Tibial nerve (tissue), 4 donors: ENCODE measurements at regions not wholly inside any gene's neighbourhood (a gene's known extent, or its start where the extent isn't known, plus 50 kb on each side); places are given as distances from the start of the nearest gene placed in this dataset.
"Not testable (repeated sequence)": the region's sequence is repeated elsewhere in the genome, so short reads cannot be mapped to it uniquely, and the experiment has no call there.

ENCODE experiments used
- EP300 ChIP-seq, 2 donors: sonication (generic); formaldehyde crosslinking; IDR thresholded peaks; one replicate each; pipeline ENCODE4 v1.6.1; 2017; ENCODE audit warnings: antibody characterized with exemption in 2 of 2, mild to moderate bottlenecking in 1 of 2
- TF ChIP-seq, protein P1 (sequence below), 5 experiments: fragments of 200-600 bp in 3 of 5; fragments of 450-650 bp in 2 of 5; sonication (generic) in 3 of 5; IDR thresholded peaks; one replicate each; pipeline ENCODE4 v1.5.1; 2016 to 2019; ENCODE audit warnings: antibody characterized with exemption in 5 of 5, mild to moderate bottlenecking in 3 of 5, moderate library complexity in 2 of 5

DNA sequence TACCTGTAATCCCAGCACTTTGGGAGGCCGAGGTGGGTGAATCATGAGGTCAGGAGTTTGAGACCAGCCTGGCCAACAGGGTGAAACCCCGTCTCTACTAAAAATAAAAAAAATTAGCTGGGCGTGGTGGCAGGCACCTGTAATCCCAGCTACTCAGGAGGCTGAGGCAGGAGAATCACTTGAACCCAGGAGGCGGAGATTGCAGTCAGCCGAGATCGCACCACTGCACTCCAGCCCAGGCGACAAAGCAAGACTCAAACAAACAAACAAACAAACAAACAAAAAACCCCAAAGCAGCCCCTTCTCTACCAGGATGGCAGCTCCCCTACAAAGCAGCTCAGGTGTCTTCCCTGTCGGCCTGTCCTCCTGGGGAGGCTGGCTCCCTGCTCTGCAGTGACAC, 111.3 kb upstream of the ZNF479 start:
- TF ChIP-seq, protein P1, sequence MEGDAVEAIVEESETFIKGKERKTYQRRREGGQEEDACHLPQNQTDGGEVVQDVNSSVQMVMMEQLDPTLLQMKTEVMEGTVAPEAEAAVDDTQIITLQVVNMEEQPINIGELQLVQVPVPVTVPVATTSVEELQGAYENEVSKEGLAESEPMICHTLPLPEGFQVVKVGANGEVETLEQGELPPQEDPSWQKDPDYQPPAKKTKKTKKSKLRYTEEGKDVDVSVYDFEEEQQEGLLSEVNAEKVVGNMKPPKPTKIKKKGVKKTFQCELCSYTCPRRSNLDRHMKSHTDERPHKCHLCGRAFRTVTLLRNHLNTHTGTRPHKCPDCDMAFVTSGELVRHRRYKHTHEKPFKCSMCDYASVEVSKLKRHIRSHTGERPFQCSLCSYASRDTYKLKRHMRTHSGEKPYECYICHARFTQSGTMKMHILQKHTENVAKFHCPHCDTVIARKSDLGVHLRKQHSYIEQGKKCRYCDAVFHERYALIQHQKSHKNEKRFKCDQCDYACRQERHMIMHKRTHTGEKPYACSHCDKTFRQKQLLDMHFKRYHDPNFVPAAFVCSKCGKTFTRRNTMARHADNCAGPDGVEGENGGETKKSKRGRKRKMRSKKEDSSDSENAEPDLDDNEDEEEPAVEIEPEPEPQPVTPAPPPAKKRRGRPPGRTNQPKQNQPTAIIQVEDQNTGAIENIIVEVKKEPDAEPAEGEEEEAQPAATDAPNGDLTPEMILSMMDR (IDR thresholded peaks at IDR 0.05) = not testable (repeated sequence)
- not testable (repeated sequence) for TF ChIP-seq EP300 (IDR thresholded peaks at IDR 0.05)
